Caco-2 (cell line): ENCODE measurements at regions not wholly inside any gene's neighbourhood (a gene's known extent, or its start where the extent isn't known, plus 50 kb on each side); places are given as distances from the start of the nearest gene placed in this dataset.

ENCODE experiments used
- BruUV-seq: library from RNA; stranded (reverse); fragments of 400-500 nt; replicated peaks from 2 replicates; lab custom pipeline; 2021; lab: Mats Ljungman, UMichigan
- CTCF ChIA-PET: fragments of 300-600 bp; sonication (Branson Sonifier 250); formaldehyde crosslinking; loops from one replicate; lab custom pipeline; 2022; ENCODE audit warnings: antibody characterized with exemption; lab: Charles Lee
- POLR2A ChIA-PET: fragments of 300-600 bp; sonication (Branson Sonifier 250); formaldehyde crosslinking; loops from one replicate; lab custom pipeline; 2022; ENCODE audit warnings: antibody characterized with exemption; lab: Charles Lee
- DNase-seq, 2 experiments: peaks; one replicate each; pipeline versions ENCODE4 v3.0.0 to v3.0.0-alpha.2; 2020 to 2022
- H3K27me3 ChIP-seq: replicated peaks from 2 replicates; pipeline ENCODE4 v1.6.0; 2011; ENCODE audit warnings: low read length; ENCODE audit not compliant: control insufficient read depth, insufficient read depth
- H3K36me3 ChIP-seq: 2 replicates; pipeline ENCODE4 v1.5.1; 2011; ENCODE audit warnings: low read length; ENCODE audit not compliant: control insufficient read depth, insufficient read depth
- H3K4me1 ChIP-seq: fragments of 250-450 bp; sonication (Bioruptor Pico); 2 replicates; pipeline ENCODE4 v1.5.1; 2020; ENCODE audit warnings: mild to moderate bottlenecking
- H3K4me3 ChIP-seq: 2 replicates; pipeline ENCODE4 v1.5.1; 2011; ENCODE audit warnings: low read depth, mild to moderate bottlenecking, control low read depth, low read length
- H3K9me3 ChIP-seq: fragments of 250-450 bp; sonication (Bioruptor Pico); 2 replicates; pipeline ENCODE4 v1.5.1; 2020; ENCODE audit warnings: mild to moderate bottlenecking, moderate library complexity
- H3K27ac Mint-ChIP-seq: one replicate; pipeline ENCODE4 v1.8.0; 2022; ENCODE audit warnings: mixed read lengths; ENCODE audit not compliant: unreplicated experiment
- H3K27me3 Mint-ChIP-seq: one replicate; pipeline ENCODE4 v1.8.0; 2022; ENCODE audit warnings: mixed read lengths; ENCODE audit not compliant: insufficient read depth, unreplicated experiment
- H3K36me3 Mint-ChIP-seq: one replicate; pipeline ENCODE4 v1.8.0; 2022; ENCODE audit warnings: mild to moderate bottlenecking, mixed read lengths; ENCODE audit not compliant: insufficient read depth, unreplicated experiment
- H3K4me1 Mint-ChIP-seq: one replicate; pipeline ENCODE4 v1.8.0; 2022; ENCODE audit warnings: low read depth, mixed read lengths; ENCODE audit not compliant: unreplicated experiment
- H3K4me3 Mint-ChIP-seq: one replicate; pipeline ENCODE4 v1.8.0; 2022; ENCODE audit warnings: mild to moderate bottlenecking, moderate library complexity, mixed read lengths; ENCODE audit not compliant: unreplicated experiment
- H3K9me3 Mint-ChIP-seq: one replicate; pipeline ENCODE4 v1.8.0; 2022; ENCODE audit warnings: mixed read lengths; ENCODE audit not compliant: unreplicated experiment
- CTCF ChIP-seq, 2 experiments: fragments of 200-600 bp in 1 of 2; IDR thresholded peaks; 1 replicate in 1 of 2; 2 replicates in 1 of 2; pipeline versions ENCODE4 v1.5.1 to v1.8.0; 2011 to 2022; ENCODE audit warnings: antibody characterized with exemption in 1 of 2, control low read depth in 1 of 2, inconsistent platforms in 1 of 2, low read depth in 1 of 2, low read length in 1 of 2, mild to moderate bottlenecking in 1 of 2, moderate library complexity in 1 of 2; ENCODE audit not compliant: insufficient read depth in 1 of 2, severe bottlenecking in 1 of 2, unreplicated experiment in 1 of 2
- intact Hi-C: fragments of 100-400 bp; cut with micrococcal nuclease; formaldehyde crosslinking; loops from one replicate; pipeline ENCODE4 v1.10.0; 2022; ENCODE audit not compliant: unreplicated experiment

- H3K9me3 ChIP-seq, result no peaks in the 10 kb centered on the region
- no TSS peak for BruUV-seq
- Mint-ChIP-seq H3K36me3 (no peaks in the 10 kb centered on the region), H3K27me3 (no peaks in the 10 kb centered on the region), H3K27ac (no peak overlapping the region), H3K4me3 (no peak overlapping the region), H3K4me1 (peaks cover 7% of the 10 kb centered on the region), H3K9me3 (no peaks in the 10 kb centered on the region)
- H3K36me3 ChIP-seq, result no peaks in the 10 kb centered on the region
- POLR2A ChIA-PET, result no interaction called here
- no peak overlapping the region for H3K4me3 ChIP-seq
- intact Hi-C loops, result no loop called here
- peaks cover 27% of the 10 kb centered on the region for H3K4me1 ChIP-seq
- no peak for TF ChIP-seq CTCF (IDR thresholded peaks at IDR 0.05; ENCODE audit: insufficient read depth in 1 of 2, low read depth in 1 of 2, low read length in 1 of 2, severe bottlenecking in 1 of 2, unreplicated experiment in 1 of 2)
- no peaks in the 10 kb centered on the region for H3K27me3 ChIP-seq
- DNase-seq, result no peak
- CTCF ChIA-PET, result interaction anchor here (1.6 kb wide), 1 partner anchor 30 kb away, joined by 3 read pairs; no protein-coding TSS in a partner anchor
Observed at GRCh38 chr10:55062349-55062748, 261.3 kb upstream of the PCDH15 start.

- H3K9me3 Mint-ChIP-seq, result no peaks in the 10 kb centered on the region
- Histone ChIP-seq H3K4me3 (no peak overlapping the region), H3K27me3 (no peaks in the 10 kb centered on the region), H3K36me3 (no peaks in the 10 kb centered on the region), H3K4me1 (peaks cover 6% of the 10 kb centered on the region), H3K9me3 (no peaks in the 10 kb centered on the region)
- no TSS peak for BruUV-seq
- TF ChIP-seq CTCF (IDR thresholded peaks at IDR 0.05; ENCODE audit: insufficient read depth in 1 of 2, low read depth in 1 of 2, low read length in 1 of 2, severe bottlenecking in 1 of 2, unreplicated experiment in 1 of 2), result no peak
- no peaks in the 10 kb centered on the region for H3K36me3 Mint-ChIP-seq
- no peaks in the 10 kb centered on the region for H3K27me3 Mint-ChIP-seq
- POLR2A ChIA-PET, result no interaction called here
- no peak overlapping the region for H3K4me3 Mint-ChIP-seq
- intact Hi-C loops, result no loop called here
- no peaks in the 10 kb centered on the region for H3K4me1 Mint-ChIP-seq
- H3K27ac Mint-ChIP-seq, result no peak overlapping the region
- no peak for DNase-seq
- CTCF ChIA-PET, result no interaction called here
Observed at GRCh38 chr10:55058800-55059199, 257.8 kb upstream of the PCDH15 start.

GRCh38 chr10:55051515-55051914 is 250.5 kb upstream of the PCDH15 start:
- H3K27me3 Mint-ChIP-seq, result no peaks in the 10 kb centered on the region
- CTCF ChIA-PET, result no interaction called here
- H3K4me3 Mint-ChIP-seq, result no peak overlapping the region
- TF ChIP-seq CTCF (IDR thresholded peaks at IDR 0.05; ENCODE audit: insufficient read depth in 1 of 2, low read depth in 1 of 2, low read length in 1 of 2, severe bottlenecking in 1 of 2, unreplicated experiment in 1 of 2), result no peak
- no peaks in the 10 kb centered on the region for H3K36me3 Mint-ChIP-seq
- no peak for DNase-seq
- Histone ChIP-seq H3K4me3 (no peak overlapping the region), H3K9me3 (no peaks in the 10 kb centered on the region), H3K27me3 (no peaks in the 10 kb centered on the region), H3K4me1 (no peaks in the 10 kb centered on the region), H3K36me3 (no peaks in the 10 kb centered on the region)
- no peaks in the 10 kb centered on the region for H3K4me1 Mint-ChIP-seq
- intact Hi-C loops, result no loop called here
- H3K9me3 Mint-ChIP-seq, result no peaks in the 10 kb centered on the region
- POLR2A ChIA-PET, result no interaction called here
- H3K27ac Mint-ChIP-seq, result no peak overlapping the region
- no TSS peak for BruUV-seq
